Cardiac muscle cell (in vitro differentiated cells and primary cell): ENCODE measurements at regions not wholly inside any gene's neighbourhood (a gene's known extent, or its start where the extent isn't known, plus 50 kb on each side); places are given as distances from the start of the nearest gene placed in this dataset.
A peak's percentile ranks its signal among the peaks of the same experiment; 100 is the strongest.

Source experiments
- DNase-seq, 2 donors: peaks; one replicate each; pipeline versions ENCODE4 v3.0.0 to v3.0.0-alpha.2; 2010 to 2017; ENCODE audit warnings: low read depth in 1 of 2, low spot score in 1 of 2
- H3K27ac ChIP-seq: fragments of 200-600 bp; sonication (generic); 2 replicates; pipeline ENCODE4 v1.5.1; 2016
- H3K27me3 ChIP-seq: fragments of 200-600 bp; sonication (generic); 2 replicates; pipeline ENCODE4 v1.6.0; 2016; ENCODE audit warnings: control low read depth
- H3K36me3 ChIP-seq: fragments of 200-600 bp; sonication (generic); 2 replicates; pipeline ENCODE4 v1.5.1; 2016; ENCODE audit warnings: control low read depth
- H3K4me1 ChIP-seq: fragments of 200-600 bp; sonication (generic); 2 replicates; pipeline ENCODE4 v1.8.1; 2017; ENCODE audit warnings: low read depth, mild to moderate bottlenecking, mixed run types
- H3K4me3 ChIP-seq: fragments of 200-600 bp; sonication (generic); 2 replicates; pipeline ENCODE4 v1.5.1; 2016; ENCODE audit warnings: mild to moderate bottlenecking
- H3K9me3 ChIP-seq: fragments of 200-600 bp; sonication (generic); 2 replicates; pipeline ENCODE4 v1.5.1; 2017; ENCODE audit warnings: low read depth, mild to moderate bottlenecking, control low read depth
- CTCF ChIP-seq: IDR thresholded peaks from 2 replicates; pipeline ENCODE4 v1.5.1; 2012; ENCODE audit warnings: low read depth, mild to moderate bottlenecking, low read length

- Histone ChIP-seq H3K27me3 (no peaks in the 10 kb centered on the region), H3K4me1 (peaks cover 12% of the 10 kb centered on the region), H3K27ac (no peak overlapping the region), H3K9me3 (no peaks in the 10 kb centered on the region), H3K4me3 (no peak overlapping the region), H3K36me3 (no peaks in the 10 kb centered on the region)
- DNase-seq = no peak
- no peak for TF ChIP-seq CTCF
Measured at GRCh38 chr2:134148172-134148571, 105.7 kb upstream of the MGAT5 start.

- Histone ChIP-seq H3K36me3 (no peaks in the 10 kb centered on the region), H3K27me3 (no peaks in the 10 kb centered on the region), H3K4me1 (peaks cover 16% of the 10 kb centered on the region), H3K9me3 (no peaks in the 10 kb centered on the region), H3K4me3 (no peak overlapping the region), H3K27ac (no peak overlapping the region)
- DNase-seq = no peak
- no peak for TF ChIP-seq CTCF
Measured at GRCh38 chr2:134148843-134149472, 104.9 kb upstream of the MGAT5 start.

- Histone ChIP-seq H3K36me3 (no peaks in the 10 kb centered on the region), H3K27me3 (no peaks in the 10 kb centered on the region), H3K4me1 (peaks cover 26% of the 10 kb centered on the region), H3K27ac (peak overlapping the region; percentile 62), H3K4me3 (no peak overlapping the region), H3K9me3 (no peaks in the 10 kb centered on the region)
- TF ChIP-seq CTCF = no peak
- DNase-seq = peak in 1 of 2 donors; percentile 32
Measured at GRCh38 chr2:134149904-134150303, 104.0 kb upstream of the MGAT5 start.

- no peaks in the 10 kb centered on the region for H3K36me3 ChIP-seq
- no peak overlapping the region for H3K4me3 ChIP-seq
- no peaks in the 10 kb centered on the region for H3K9me3 ChIP-seq
- peaks cover 34% of the 10 kb centered on the region for H3K4me1 ChIP-seq
- no peak for DNase-seq
- TF ChIP-seq CTCF = no peak
- no peaks in the 10 kb centered on the region for H3K27me3 ChIP-seq
- H3K27ac ChIP-seq = peak overlapping the region; percentile 62
Measured at GRCh38 chr2:134150760-134151159, 103.1 kb upstream of the MGAT5 start.

GRCh38 chr2:134152045-134153010 is 101.5 kb upstream of the MGAT5 start:
- no peak overlapping the region for H3K27ac ChIP-seq
- H3K4me1 ChIP-seq = peaks cover 46% of the 10 kb centered on the region
- no peaks in the 10 kb centered on the region for H3K27me3 ChIP-seq

More at GRCh38 chr2:134152045-134153010, 101.5 kb upstream of the MGAT5 start:
- Histone ChIP-seq H3K36me3 (no peaks in the 10 kb centered on the region), H3K4me3 (no peak overlapping the region), H3K9me3 (no peaks in the 10 kb centered on the region)
- TF ChIP-seq CTCF = no peak
- DNase-seq = no peak
